Endothelial cell of umbilical vein (primary cell): ENCODE measurements at regions not wholly inside any gene's neighbourhood (a gene's known extent, or its start where the extent isn't known, plus 50 kb on each side); places are given as distances from the start of the nearest gene placed in this dataset.

Experiments used
- BruUV-seq: library from RNA; stranded (reverse); fragments of 400-500 nt; replicated peaks from 2 replicates; lab custom pipeline; 2021; lab: Mats Ljungman, UMichigan
- CTCF ChIA-PET: fragments of 300-600, 350-600 bp; sonication (Branson Sonifier 250); formaldehyde crosslinking; loops from one replicate; lab custom pipeline; 2021; ENCODE audit warnings: antibody characterized with exemption, inconsistent platforms; lab: Charles Lee
- POLR2A ChIA-PET: fragments of 300-600, 350-600 bp; sonication (Branson Sonifier 250); formaldehyde crosslinking; loops from one replicate; lab custom pipeline; 2021; ENCODE audit warnings: antibody characterized with exemption, inconsistent platforms; lab: Charles Lee
- DNase-seq: peaks from one replicate; pipeline ENCODE4 v3.0.0-alpha.2; 2011; ENCODE audit warnings: low read depth, low spot score
- FAIRE-seq: peaks from 2 replicates; lab custom pipeline; 2011; peaks lifted over from hg19 to GRCh38; lab: Jason Lieb, UNC
- H2AFZ ChIP-seq: 2 replicates; pipeline ENCODE4 v1.6.0; 2012; ENCODE audit warnings: low read depth, low read length, control low read depth, inconsistent platforms
- H3K27ac ChIP-seq: 2 replicates; pipeline ENCODE4 v1.5.1; 2011; ENCODE audit warnings: low read depth, mild to moderate bottlenecking, control low read depth, low read length, moderate library complexity; ENCODE audit not compliant: insufficient read depth
- H3K27me3 ChIP-seq, 2 experiments: 2 replicates each; pipeline versions ENCODE4 v1.6.0 to v1.6.1; 2011; ENCODE audit warnings: low read length in 2 of 2, mixed read lengths in 1 of 2; ENCODE audit not compliant: control insufficient read depth in 2 of 2, insufficient read depth in 2 of 2
- H3K36me3 ChIP-seq, 2 experiments: 2 replicates in 1 of 2; 3 replicates in 1 of 2; pipeline ENCODE4 v1.5.1; 2011; ENCODE audit warnings: low read length in 2 of 2, mild to moderate bottlenecking in 1 of 2, moderate library complexity in 1 of 2; ENCODE audit not compliant: control insufficient read depth in 2 of 2, insufficient read depth in 2 of 2; ENCODE audit errors: extremely low read depth in 1 of 2
- H3K4me1 ChIP-seq: 3 replicates; pipeline ENCODE4 v1.5.1; 2011; ENCODE audit warnings: mild to moderate bottlenecking, low read length; ENCODE audit not compliant: control insufficient read depth, insufficient read depth; ENCODE audit errors: extremely low read depth
- H3K4me2 ChIP-seq: 2 replicates; pipeline ENCODE4 v1.6.1; 2011; ENCODE audit warnings: low read length, control low read depth, mixed read lengths; ENCODE audit not compliant: insufficient read depth
- H3K4me3 ChIP-seq, 3 experiments: fragments of 200-600 bp in 1 of 3; sonication (generic), shearing (Covaris generic) in 1 of 3; replicated peaks in 1 of 3; 2 replicates each; pipeline ENCODE4 v1.5.1; 2011 to 2016; ENCODE audit warnings: control low read depth in 3 of 3, low read length in 3 of 3, mild to moderate bottlenecking in 2 of 3, inconsistent platforms in 1 of 3, low read depth in 1 of 3, moderate library complexity in 1 of 3; ENCODE audit not compliant: insufficient read depth in 1 of 3
- H3K79me2 ChIP-seq: 2 replicates; pipeline ENCODE4 v1.6.0; 2012; ENCODE audit warnings: low read length, inconsistent platforms; ENCODE audit not compliant: control insufficient read depth, insufficient read depth
- H3K9ac ChIP-seq: replicated peaks from 2 replicates; pipeline ENCODE3; 2011; ENCODE audit warnings: low read length, control low read depth; ENCODE audit not compliant: insufficient read depth; ENCODE audit errors: extremely low read depth
- H3K9me1 ChIP-seq: replicated peaks from 3 replicates; pipeline ENCODE4 v1.6.0; 2011; ENCODE audit warnings: mild to moderate bottlenecking, low read length; ENCODE audit not compliant: control insufficient read depth, insufficient read depth; ENCODE audit errors: extremely low read depth
- H3K9me3 ChIP-seq: replicated peaks from 2 replicates; pipeline ENCODE4 v1.5.1; 2012; ENCODE audit warnings: low read length, inconsistent platforms; ENCODE audit not compliant: control insufficient read depth, insufficient read depth
- H4K20me1 ChIP-seq: replicated peaks from 2 replicates; pipeline ENCODE3; 2011; ENCODE audit warnings: mild to moderate bottlenecking, low read length; ENCODE audit not compliant: control insufficient read depth, insufficient read depth; ENCODE audit errors: extremely low read depth
- CTCF ChIP-seq, 2 donors: IDR thresholded peaks; 1 replicate in 1 of 2; 2 replicates in 1 of 2; pipeline ENCODE4 v1.5.1; 2011; ENCODE audit warnings: low read length in 2 of 2, mild to moderate bottlenecking in 2 of 2, moderate library complexity in 2 of 2, control low read depth in 1 of 2, inconsistent platforms in 1 of 2, low read depth in 1 of 2; ENCODE audit not compliant: insufficient read depth in 1 of 2; ENCODE audit errors: extremely low read depth in 1 of 2
- EZH2 ChIP-seq: IDR thresholded peaks from 2 replicates; pipeline ENCODE4 v1.6.1; 2012; ENCODE audit warnings: borderline replicate concordance, low read depth, mild to moderate bottlenecking, moderate library complexity, low read length, inconsistent platforms; ENCODE audit not compliant: severe bottlenecking
- FOS ChIP-seq: IDR thresholded peaks from 2 replicates; pipeline ENCODE4 v1.6.1; 2011; ENCODE audit warnings: mild to moderate bottlenecking, low read length, moderate library complexity, borderline replicate concordance; ENCODE audit not compliant: insufficient read depth
- GATA2 ChIP-seq: IDR thresholded peaks from 2 replicates; pipeline ENCODE4 v1.7.0; 2011; ENCODE audit warnings: low read depth, mild to moderate bottlenecking, moderate library complexity, mixed read lengths, low read length; ENCODE audit not compliant: insufficient read length, insufficient read depth
- JUN ChIP-seq: IDR thresholded peaks from 2 replicates; pipeline ENCODE4 v1.6.1; 2011; ENCODE audit warnings: borderline replicate concordance, low read depth; ENCODE audit not compliant: insufficient read length, insufficient read depth
- MYC ChIP-seq: IDR thresholded peaks from one replicate; pipeline ENCODE4 v1.6.1; 2011; ENCODE audit warnings: mild to moderate bottlenecking, low read depth, low read length
- POLR2A ChIP-seq: IDR thresholded peaks from 2 replicates; pipeline ENCODE4 v1.6.1; 2012; ENCODE audit warnings: low read depth, mild to moderate bottlenecking, control low read depth, low read length
- POLR2AphosphoS5 ChIP-seq: IDR thresholded peaks from 2 replicates; pipeline ENCODE4 v1.6.1; 2012; ENCODE audit warnings: low read depth, mild to moderate bottlenecking, control low read depth, low read length, moderate library complexity; ENCODE audit not compliant: insufficient read depth
- dilution Hi-C: fragments of 300-500 bp; cut with MboI; formaldehyde crosslinking; loops from one replicate; pipeline ENCODE4 v1.15.0; 2019; ENCODE audit warnings: low sequenced_read_pairs; ENCODE audit not compliant: extremely low pct_ligation_motif_present
- intact Hi-C: fragments of 100-400 bp; cut with micrococcal nuclease; formaldehyde crosslinking; loops from one replicate; pipeline ENCODE4 v1.10.0; 2022
- TF ChIP-seq, protein P1 (sequence below): IDR thresholded peaks from 2 replicates; pipeline ENCODE4 v1.6.1; 2011; ENCODE audit not compliant: insufficient read depth, insufficient read length

DNA sequence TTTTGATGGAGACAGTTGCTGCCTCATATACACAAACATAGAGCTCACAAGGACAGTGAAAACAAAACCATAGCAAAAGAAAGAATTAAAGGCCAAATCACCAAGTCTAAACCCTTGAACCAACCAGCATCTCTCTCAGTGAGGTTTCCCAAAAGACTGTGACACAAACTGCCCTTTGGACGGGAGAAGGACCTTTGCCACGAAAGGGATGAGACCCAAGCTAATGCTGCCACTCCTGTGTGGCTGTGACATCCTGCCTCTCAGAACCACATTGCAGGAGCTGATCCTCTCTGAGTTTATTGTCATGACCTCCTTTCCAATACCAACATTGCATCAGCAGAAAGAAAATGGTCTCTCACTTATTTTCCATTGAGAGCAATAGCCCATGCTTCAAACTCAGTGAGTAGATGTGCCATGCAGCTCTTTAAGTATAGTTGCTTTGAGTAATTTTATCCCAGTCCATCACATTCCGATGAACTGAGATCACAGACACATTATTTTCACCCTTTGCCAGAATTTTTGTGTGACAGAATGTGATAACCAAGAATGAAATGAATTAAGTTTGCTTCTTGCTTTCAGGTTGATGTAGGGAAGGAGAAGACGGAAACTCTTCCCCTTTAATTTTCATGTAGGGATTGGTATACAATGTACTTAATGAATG lies 133.5 kb upstream of the IRS2 start:
- no TSS peak for BruUV-seq
- ChIA-PET CTCF (no interaction called here), POLR2A (interaction anchor here (0.6 kb wide), 1 partner anchor 22 kb away, joined by 4 read pairs; no protein-coding TSS in a partner anchor)
- H3K79me2 ChIP-seq: no peaks in the 10 kb centered on the region
- intact Hi-C loops (no loop called here), dilution Hi-C loops (no loop called here)
- H3K4me3 ChIP-seq: no peak overlapping the region
- no peak overlapping the region for H3K9ac ChIP-seq
- no peaks in the 10 kb centered on the region for H4K20me1 ChIP-seq
- no peaks in the 10 kb centered on the region for H3K9me1 ChIP-seq
- H3K4me2 ChIP-seq: no peak overlapping the region
- H3K9me3 ChIP-seq: no peaks in the 10 kb centered on the region
- no peaks in the 10 kb centered on the region for H3K4me1 ChIP-seq
- H3K27me3 ChIP-seq: no peaks in the 10 kb centered on the region
- DNase-seq (no peak), FAIRE-seq (no peak)
- no peak overlapping the region for H3K27ac ChIP-seq
- TF ChIP-seq CTCF (IDR thresholded peaks at IDR 0.05; ENCODE audit: extremely low read depth in 1 of 2, insufficient read depth in 1 of 2, low read depth in 1 of 2, low read length in 2 of 2): no peak
- no peak for TF ChIP-seq POLR2AphosphoS5
- no peaks in the 10 kb centered on the region for H3K36me3 ChIP-seq
- H2AFZ ChIP-seq: no peak overlapping the region

GRCh38 chr13:109918179-109918711 lies 131.9 kb upstream of the IRS2 start:
- Histone ChIP-seq H3K4me1 (no peaks in the 10 kb centered on the region), H3K27me3 (no peaks in the 10 kb centered on the region), H3K27ac (no peak overlapping the region), H4K20me1 (no peaks in the 10 kb centered on the region), H3K4me3 (no peak overlapping the region), H3K9ac (no peak overlapping the region), H3K36me3 (no peaks in the 10 kb centered on the region), H3K9me1 (no peaks in the 10 kb centered on the region), H3K4me2 (no peak overlapping the region), H2AFZ (no peak overlapping the region), H3K9me3 (no peaks in the 10 kb centered on the region), H3K79me2 (no peaks in the 10 kb centered on the region)
- POLR2A ChIA-PET: no interaction called here
- DNase-seq: no peak
- TF ChIP-seq, protein P1, sequence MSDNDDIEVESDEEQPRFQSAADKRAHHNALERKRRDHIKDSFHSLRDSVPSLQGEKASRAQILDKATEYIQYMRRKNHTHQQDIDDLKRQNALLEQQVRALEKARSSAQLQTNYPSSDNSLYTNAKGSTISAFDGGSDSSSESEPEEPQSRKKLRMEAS: no peak
- TF ChIP-seq CTCF (IDR thresholded peaks at IDR 0.05; ENCODE audit: extremely low read depth in 1 of 2, insufficient read depth in 1 of 2, low read depth in 1 of 2, low read length in 2 of 2) (no peak), EZH2 (no peak), GATA2 (no peak), FOS (no peak), POLR2AphosphoS5 (no peak), MYC (no peak), JUN (no peak), POLR2A (no peak)
- intact Hi-C loops (no loop called here), dilution Hi-C loops (no loop called here)
- CTCF ChIA-PET: no interaction called here
- no peak for FAIRE-seq
- no TSS peak for BruUV-seq
